ENCODE measurements at regions not wholly inside any gene's neighbourhood (a gene's known extent, or its start where the extent isn't known, plus 50 kb on each side); places are given as distances from the start of the nearest gene placed in this dataset.
"Not testable (repeated sequence)": the region's sequence is repeated elsewhere in the genome, so short reads cannot be mapped to it uniquely, and the experiment has no call there.

GRCh38 chr6:74568861-74569260, 637.0 kb downstream of the COL12A1 start (continued):
- no peak for TF ChIP-seq CHD4 (IDR thresholded peaks at IDR 0.05; ENCODE audit: insufficient read depth, insufficient replicate concordance, low read depth, low read length, poor library complexity, severe bottlenecking)
- TF ChIP-seq ARID4B (CRISPR knock-in tag; IDR thresholded peaks at IDR 0.05): no peak
- TF ChIP-seq SNRNP70 (optimal IDR thresholded peaks at IDR 0.05; ENCODE audit: low read depth, low read length): no peak

- H3K27me3 ChIP-seq (ENCODE audit: control insufficient read depth in 2 of 2, insufficient read depth in 2 of 2, low read length in 2 of 2); H3K9me1 ChIP-seq (ENCODE audit: control insufficient read depth, insufficient read depth, low read length); CTCF ChIA-PET (ENCODE audit: low intra/inter-chr PET ratio); H2AFZ ChIP-seq (ENCODE audit: low read depth, low read length); in situ Hi-C loops (cut with MboI); H4K20me1 ChIP-seq (replicated peaks; ENCODE audit: control insufficient read depth, insufficient read depth, low read length); H3K9me3 ChIP-seq (replicated peaks; ENCODE audit: control insufficient read depth, insufficient read depth, low read depth, low read length); H3K9ac ChIP-seq (ENCODE audit: insufficient read depth in 1 of 2, low read depth in 2 of 2, low read length in 2 of 2); FAIRE-seq; H3K27ac ChIP-seq (ENCODE audit: extremely low read depth, low read depth, low read length); POLR2A ChIA-PET; intact Hi-C loops (cut with micrococcal nuclease); BruUV-seq (replicated peaks); H3K4me1 ChIP-seq (replicated peaks in 1 of 2; ENCODE audit: control insufficient read depth in 2 of 2, insufficient read depth in 2 of 2, low read length in 2 of 2); ATAC-seq; H3K4me3 ChIP-seq; H3K36me3 ChIP-seq (ENCODE audit: control insufficient read depth, insufficient read depth, low read length); DNase-seq (ENCODE audit: extremely low read depth in 1 of 4, low spot score in 3 of 4); H3K79me2 ChIP-seq (ENCODE audit: control insufficient read depth, insufficient read depth, low read length); H3K4me2 ChIP-seq (ENCODE audit: insufficient read depth, low read length): not testable (repeated sequence)
- WGBS (ENCODE audit: insufficient coverage, low coverage, missing lambda C conversion rate): 0% methylated on average over 4 of the region's 4 CpGs
Observed at GRCh38 chr6:74567923-74568290, 637.9 kb downstream of the COL12A1 start.

All from K562 (cell line).